ENCODE measurements at regions not wholly inside any gene's neighbourhood (a gene's known extent, or its start where the extent isn't known, plus 50 kb on each side); places are given as distances from the start of the nearest gene placed in this dataset.
A peak's percentile ranks its signal among the peaks of the same experiment; 100 is the strongest.

DNA sequence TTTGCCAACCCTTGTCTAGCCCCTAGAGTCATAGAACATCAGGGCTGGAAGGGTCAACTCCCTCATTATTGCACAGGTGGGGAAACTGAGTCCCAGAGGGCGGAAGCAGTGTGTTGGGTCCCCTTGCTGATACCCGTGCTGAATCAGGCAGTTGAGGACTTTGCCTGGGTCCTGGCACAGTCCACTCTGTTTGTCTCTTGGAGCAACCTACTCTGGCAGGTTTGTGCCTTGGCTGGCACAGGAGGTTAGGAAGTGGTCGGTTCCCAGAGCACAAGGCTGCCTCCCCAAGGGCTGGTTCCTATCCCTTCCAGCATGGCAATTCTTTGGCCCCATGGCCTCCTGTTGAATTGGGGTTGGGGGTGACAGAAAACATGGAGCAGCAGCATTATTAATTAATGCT, 94.5 kb upstream of the SHB start (continued):
- TF ChIP-seq FOXS1 (CRISPR knock-in tag; IDR thresholded peaks at IDR 0.05) (no peak), RNF2 (IDR thresholded peaks at IDR 0.05; ENCODE audit: borderline replicate concordance, low read depth) (no peak), CHD4 (IDR thresholded peaks at IDR 0.05; ENCODE audit: borderline replicate concordance) (no peak), CEBPB (IDR thresholded peaks at IDR 0.05) (no peak)

DNA sequence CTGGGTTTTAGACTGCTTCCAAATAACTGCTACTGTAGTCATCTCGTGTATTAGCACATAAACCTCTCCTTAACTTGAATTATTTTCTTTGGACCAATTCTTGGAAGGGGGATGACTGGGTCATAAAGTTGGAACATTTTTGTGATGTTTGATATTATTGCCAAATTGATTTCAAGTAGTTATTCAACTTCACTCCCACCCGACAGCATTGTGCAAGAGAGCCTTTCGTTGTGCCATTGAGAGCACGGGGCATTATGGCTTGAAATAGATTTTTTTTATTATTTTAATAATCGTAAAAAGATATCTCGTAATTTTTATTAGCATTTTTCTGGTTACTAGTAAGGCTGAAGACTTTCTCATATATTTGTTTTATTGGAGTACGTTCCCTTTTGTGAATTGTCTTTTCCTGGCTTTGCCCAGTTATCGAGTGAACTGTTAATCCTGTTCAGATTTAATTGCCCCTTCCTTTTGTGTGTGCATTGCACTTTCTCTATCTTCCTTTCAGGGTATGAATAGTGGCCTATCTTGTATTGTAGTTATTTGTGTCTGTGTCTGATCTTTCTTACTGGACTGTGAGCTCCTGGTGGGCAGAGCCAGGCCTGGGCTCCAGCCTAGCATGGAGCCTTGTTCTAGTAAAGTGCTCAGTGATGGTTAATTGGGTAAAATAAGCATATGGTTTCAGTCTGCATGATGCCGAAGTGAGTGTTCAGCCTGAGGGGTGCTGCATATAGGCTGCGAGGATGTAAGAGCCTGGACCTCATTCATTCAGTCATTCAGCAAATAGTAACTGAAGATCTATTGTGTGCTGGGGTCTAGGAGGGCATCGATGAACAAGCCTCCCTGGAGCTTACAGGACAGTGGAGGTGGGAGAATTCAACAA, 93.5 kb upstream of the SHB start:
- no peak overlapping the region for H3K27ac ChIP-seq
- ChIA-PET POLR2A (no interaction called here), CTCF (interaction anchor here (0.8 to 4.1 kb wide), 8 partner anchors 8 to 249 kb away, joined by 3 to 34 read pairs (median 4); no protein-coding TSS in a partner anchor)
- H3K4me2 ChIP-seq: no peak overlapping the region
- WGBS (ENCODE audit: missing lambda C conversion rate): 75% methylated on average over 11 of the region's 11 CpGs
- ATAC-seq (no peak), DNase-seq (ENCODE audit: low read depth in 1 of 2, low spot score in 1 of 2) (no peak), FAIRE-seq (no peak)
- no peak overlapping the region for H3K4me3 ChIP-seq
- H3K9me3 ChIP-seq: 0 out of 3 replicates have a peak, but pooled peaks cover 6% of the 10 kb centered on the region
- H3K4me1 ChIP-seq: no peaks in the 10 kb centered on the region
- TF ChIP-seq, protein P1, sequence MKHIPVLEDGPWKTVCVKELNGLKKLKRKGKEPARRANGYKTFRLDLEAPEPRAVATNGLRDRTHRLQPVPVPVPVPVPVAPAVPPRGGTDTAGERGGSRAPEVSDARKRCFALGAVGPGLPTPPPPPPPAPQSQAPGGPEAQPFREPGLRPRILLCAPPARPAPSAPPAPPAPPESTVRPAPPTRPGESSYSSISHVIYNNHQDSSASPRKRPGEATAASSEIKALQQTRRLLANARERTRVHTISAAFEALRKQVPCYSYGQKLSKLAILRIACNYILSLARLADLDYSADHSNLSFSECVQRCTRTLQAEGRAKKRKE (CRISPR knock-in tag; IDR thresholded peaks at IDR 0.05; ENCODE audit: low read depth): no peak
- no peak for TF ChIP-seq MAFK (IDR thresholded peaks at IDR 0.05; ENCODE audit: partially characterized antibody)
- TF ChIP-seq, protein P2, sequence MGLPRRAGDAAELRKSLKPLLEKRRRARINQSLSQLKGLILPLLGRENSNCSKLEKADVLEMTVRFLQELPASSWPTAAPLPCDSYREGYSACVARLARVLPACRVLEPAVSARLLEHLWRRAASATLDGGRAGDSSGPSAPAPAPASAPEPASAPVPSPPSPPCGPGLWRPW (IDR thresholded peaks at IDR 0.05): no peak

DNA sequence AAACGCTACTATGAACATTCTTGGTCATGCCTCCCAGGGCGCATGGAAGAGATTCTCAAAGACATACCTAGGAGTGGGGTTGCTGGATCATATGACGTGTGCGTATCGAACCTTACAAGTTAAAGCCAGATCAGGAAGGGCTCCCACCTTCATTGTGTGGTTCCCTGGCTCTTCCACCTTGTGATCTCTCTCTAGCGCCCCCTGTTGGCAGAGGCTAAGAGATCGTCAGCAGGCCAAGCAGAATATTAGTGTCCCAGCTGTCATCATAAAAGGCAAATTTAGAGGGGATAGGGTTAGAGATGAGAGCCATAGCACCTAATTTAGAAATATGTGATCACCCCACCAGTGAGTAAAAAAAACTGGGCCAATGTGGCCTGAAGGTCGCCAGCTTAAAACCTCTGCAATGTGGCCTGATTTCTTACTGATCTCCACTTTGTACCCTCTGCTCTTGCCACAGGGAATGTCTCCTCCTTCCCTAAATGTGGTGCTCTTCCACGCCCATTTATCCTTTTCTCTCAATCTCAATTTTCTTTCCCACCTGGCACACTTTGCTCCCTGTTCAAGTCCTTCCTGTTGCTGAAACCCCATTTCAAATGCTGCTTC, 91.7 kb upstream of the SHB start:
- TF ChIP-seq RAD21 (conservative IDR thresholded peaks at IDR 0.05 in 1 of 2, IDR thresholded peaks at IDR 0.05 in 1 of 2) (peak; percentile 57 to 63), TFCP2L1 (CRISPR knock-in tag; IDR thresholded peaks at IDR 0.05) (no peak), SMC3 (IDR thresholded peaks at IDR 0.05) (peak; percentile 68), TP53 (CRISPR knock-in tag; IDR thresholded peaks at IDR 0.05) (no peak), MAZ (IDR thresholded peaks at IDR 0.05; ENCODE audit: borderline replicate concordance, low read depth, low read length) (no peak), ZNF302 (CRISPR knock-in tag; IDR thresholded peaks at IDR 0.05) (no peak)
- TF ChIP-seq, protein P3, sequence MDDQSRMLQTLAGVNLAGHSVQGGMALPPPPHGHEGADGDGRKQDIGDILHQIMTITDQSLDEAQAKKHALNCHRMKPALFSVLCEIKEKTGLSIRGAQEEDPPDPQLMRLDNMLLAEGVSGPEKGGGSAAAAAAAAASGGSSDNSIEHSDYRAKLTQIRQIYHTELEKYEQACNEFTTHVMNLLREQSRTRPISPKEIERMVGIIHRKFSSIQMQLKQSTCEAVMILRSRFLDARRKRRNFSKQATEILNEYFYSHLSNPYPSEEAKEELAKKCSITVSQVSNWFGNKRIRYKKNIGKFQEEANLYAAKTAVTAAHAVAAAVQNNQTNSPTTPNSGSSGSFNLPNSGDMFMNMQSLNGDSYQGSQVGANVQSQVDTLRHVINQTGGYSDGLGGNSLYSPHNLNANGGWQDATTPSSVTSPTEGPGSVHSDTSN (IDR thresholded peaks at IDR 0.05): no peak
- TF ChIP-seq, protein P4, sequence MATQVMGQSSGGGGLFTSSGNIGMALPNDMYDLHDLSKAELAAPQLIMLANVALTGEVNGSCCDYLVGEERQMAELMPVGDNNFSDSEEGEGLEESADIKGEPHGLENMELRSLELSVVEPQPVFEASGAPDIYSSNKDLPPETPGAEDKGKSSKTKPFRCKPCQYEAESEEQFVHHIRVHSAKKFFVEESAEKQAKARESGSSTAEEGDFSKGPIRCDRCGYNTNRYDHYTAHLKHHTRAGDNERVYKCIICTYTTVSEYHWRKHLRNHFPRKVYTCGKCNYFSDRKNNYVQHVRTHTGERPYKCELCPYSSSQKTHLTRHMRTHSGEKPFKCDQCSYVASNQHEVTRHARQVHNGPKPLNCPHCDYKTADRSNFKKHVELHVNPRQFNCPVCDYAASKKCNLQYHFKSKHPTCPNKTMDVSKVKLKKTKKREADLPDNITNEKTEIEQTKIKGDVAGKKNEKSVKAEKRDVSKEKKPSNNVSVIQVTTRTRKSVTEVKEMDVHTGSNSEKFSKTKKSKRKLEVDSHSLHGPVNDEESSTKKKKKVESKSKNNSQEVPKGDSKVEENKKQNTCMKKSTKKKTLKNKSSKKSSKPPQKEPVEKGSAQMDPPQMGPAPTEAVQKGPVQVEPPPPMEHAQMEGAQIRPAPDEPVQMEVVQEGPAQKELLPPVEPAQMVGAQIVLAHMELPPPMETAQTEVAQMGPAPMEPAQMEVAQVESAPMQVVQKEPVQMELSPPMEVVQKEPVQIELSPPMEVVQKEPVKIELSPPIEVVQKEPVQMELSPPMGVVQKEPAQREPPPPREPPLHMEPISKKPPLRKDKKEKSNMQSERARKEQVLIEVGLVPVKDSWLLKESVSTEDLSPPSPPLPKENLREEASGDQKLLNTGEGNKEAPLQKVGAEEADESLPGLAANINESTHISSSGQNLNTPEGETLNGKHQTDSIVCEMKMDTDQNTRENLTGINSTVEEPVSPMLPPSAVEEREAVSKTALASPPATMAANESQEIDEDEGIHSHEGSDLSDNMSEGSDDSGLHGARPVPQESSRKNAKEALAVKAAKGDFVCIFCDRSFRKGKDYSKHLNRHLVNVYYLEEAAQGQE (IDR thresholded peaks at IDR 0.05): no peak
- TF ChIP-seq, protein P5, sequence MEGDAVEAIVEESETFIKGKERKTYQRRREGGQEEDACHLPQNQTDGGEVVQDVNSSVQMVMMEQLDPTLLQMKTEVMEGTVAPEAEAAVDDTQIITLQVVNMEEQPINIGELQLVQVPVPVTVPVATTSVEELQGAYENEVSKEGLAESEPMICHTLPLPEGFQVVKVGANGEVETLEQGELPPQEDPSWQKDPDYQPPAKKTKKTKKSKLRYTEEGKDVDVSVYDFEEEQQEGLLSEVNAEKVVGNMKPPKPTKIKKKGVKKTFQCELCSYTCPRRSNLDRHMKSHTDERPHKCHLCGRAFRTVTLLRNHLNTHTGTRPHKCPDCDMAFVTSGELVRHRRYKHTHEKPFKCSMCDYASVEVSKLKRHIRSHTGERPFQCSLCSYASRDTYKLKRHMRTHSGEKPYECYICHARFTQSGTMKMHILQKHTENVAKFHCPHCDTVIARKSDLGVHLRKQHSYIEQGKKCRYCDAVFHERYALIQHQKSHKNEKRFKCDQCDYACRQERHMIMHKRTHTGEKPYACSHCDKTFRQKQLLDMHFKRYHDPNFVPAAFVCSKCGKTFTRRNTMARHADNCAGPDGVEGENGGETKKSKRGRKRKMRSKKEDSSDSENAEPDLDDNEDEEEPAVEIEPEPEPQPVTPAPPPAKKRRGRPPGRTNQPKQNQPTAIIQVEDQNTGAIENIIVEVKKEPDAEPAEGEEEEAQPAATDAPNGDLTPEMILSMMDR (IDR thresholded peaks at IDR 0.05): peak; percentile 73
- TF ChIP-seq, protein P6, sequence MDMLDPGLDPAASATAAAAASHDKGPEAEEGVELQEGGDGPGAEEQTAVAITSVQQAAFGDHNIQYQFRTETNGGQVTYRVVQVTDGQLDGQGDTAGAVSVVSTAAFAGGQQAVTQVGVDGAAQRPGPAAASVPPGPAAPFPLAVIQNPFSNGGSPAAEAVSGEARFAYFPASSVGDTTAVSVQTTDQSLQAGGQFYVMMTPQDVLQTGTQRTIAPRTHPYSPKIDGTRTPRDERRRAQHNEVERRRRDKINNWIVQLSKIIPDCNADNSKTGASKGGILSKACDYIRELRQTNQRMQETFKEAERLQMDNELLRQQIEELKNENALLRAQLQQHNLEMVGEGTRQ (IDR thresholded peaks at IDR 0.05): no peak
- TF ChIP-seq, protein P1 (CRISPR knock-in tag; IDR thresholded peaks at IDR 0.05; ENCODE audit: low read depth): no peak
- ChIA-PET CTCF (interaction anchor here (0.6 to 4.1 kb wide), 31 partner anchors 10 to 592 kb away, joined by 3 to 34 read pairs (median 4); partner anchors contain the start of gene SHB), POLR2A (no interaction called here)
- DNase-seq (ENCODE audit: low read depth in 1 of 2, low spot score in 1 of 2) (peak; percentile 56 to 64), ATAC-seq (peak; percentile 52 to 85; a peak in 3 of 6 replicates), FAIRE-seq (no peak)
- Histone ChIP-seq H3K4me3 (no peak overlapping the region), H3K9me3 (no peaks in the 10 kb centered on the region), H3K27ac (no peak overlapping the region), H3K4me2 (no peak overlapping the region), H3K4me1 (no peaks in the 10 kb centered on the region)
- 24% methylated on average over 9 of the region's 9 CpGs for WGBS (ENCODE audit: missing lambda C conversion rate)

Data from A549 (cell line).